ENCODE measurements at regions not wholly inside any gene's neighbourhood (a gene's known extent, or its start where the extent isn't known, plus 50 kb on each side); places are given as distances from the start of the nearest gene placed in this dataset.

- TF ChIP-seq FOXA1 (IDR thresholded peaks at IDR 0.05): no peak
- no peak for TF ChIP-seq FOXA2 (IDR thresholded peaks at IDR 0.05)
Observed at GRCh38 chr1:187411118-187411517, 582.4 kb downstream of the PLA2G4A start (continued).

GRCh38 chr1:187413405-187414169 is 584.8 kb downstream of the PLA2G4A start:
- H3K36me3 ChIP-seq (ENCODE audit: control insufficient read depth in 4 of 4, insufficient read depth in 3 of 4, low read depth in 1 of 4, low read length in 3 of 4): no peaks in the 10 kb centered on the region
- 69% methylated on average over 2 of the region's 2 CpGs for WGBS
- TF ChIP-seq FOXA2 (IDR thresholded peaks at IDR 0.05) (no peak), HNF4A (conservative IDR thresholded peaks at IDR 0.05) (no peak), CTCF (IDR thresholded peaks at IDR 0.05; ENCODE audit: low read depth, low read length, missing input control) (peak; percentile 16), HNF4G (IDR thresholded peaks at IDR 0.05) (no peak), RAD21 (IDR thresholded peaks at IDR 0.05) (peak; percentile 59 to 63), EGR1 (IDR thresholded peaks at IDR 0.05; ENCODE audit: low read depth in 2 of 2) (no peak), REST (IDR thresholded peaks at IDR 0.05) (no peak), GABPA (IDR thresholded peaks at IDR 0.05 in 1 of 2, conservative IDR thresholded peaks at IDR 0.05 in 1 of 2) (no peak), TAF1 (conservative IDR thresholded peaks at IDR 0.05) (no peak), ATF3 (IDR thresholded peaks at IDR 0.05) (no peak), SP1 (IDR thresholded peaks at IDR 0.05) (no peak), JUND (IDR thresholded peaks at IDR 0.05) (no peak), RXRA (IDR thresholded peaks at IDR 0.05) (no peak)
- H3K9ac ChIP-seq (ENCODE audit: low read depth in 1 of 2, low read length in 2 of 2): no peak overlapping the region
- no peaks in the 10 kb centered on the region for H3K9me3 ChIP-seq (ENCODE audit: control insufficient read depth in 4 of 4, low read length in 3 of 4)
- no peak for DNase-seq (ENCODE audit: low spot score)
- no peaks in the 10 kb centered on the region for H3K4me1 ChIP-seq (ENCODE audit: control insufficient read depth in 4 of 4, insufficient read depth in 4 of 4, low read length in 3 of 4)
- H3K27ac ChIP-seq (ENCODE audit: low read depth in 1 of 2, low read length in 2 of 2): no peak overlapping the region
- no peaks in the 10 kb centered on the region for H3K27me3 ChIP-seq (ENCODE audit: control insufficient read depth in 4 of 4, insufficient read depth in 4 of 4, low read length in 3 of 4)
- no peak overlapping the region for H3K4me3 ChIP-seq (ENCODE audit: low read depth in 1 of 3, low read length in 3 of 3)

GRCh38 chr1:187415065-187415464 is 586.3 kb downstream of the PLA2G4A start:
- no peak for DNase-seq (ENCODE audit: low spot score)
- H3K36me3 ChIP-seq (ENCODE audit: control insufficient read depth in 4 of 4, insufficient read depth in 3 of 4, low read depth in 1 of 4, low read length in 3 of 4): no peaks in the 10 kb centered on the region
- WGBS: 68% methylated on average over 3 of the region's 3 CpGs
- H3K9me3 ChIP-seq (ENCODE audit: control insufficient read depth in 4 of 4, low read length in 3 of 4): no peaks in the 10 kb centered on the region
- TF ChIP-seq RXRA (IDR thresholded peaks at IDR 0.05) (no peak), REST (IDR thresholded peaks at IDR 0.05) (no peak), ATF3 (IDR thresholded peaks at IDR 0.05) (no peak), HNF4G (IDR thresholded peaks at IDR 0.05) (no peak), RAD21 (IDR thresholded peaks at IDR 0.05) (no peak), JUND (IDR thresholded peaks at IDR 0.05) (no peak), MAX (IDR thresholded peaks at IDR 0.05) (no peak), TAF1 (conservative IDR thresholded peaks at IDR 0.05) (no peak), FOXA2 (IDR thresholded peaks at IDR 0.05) (no peak), HNF4A (conservative IDR thresholded peaks at IDR 0.05) (no peak), GABPA (IDR thresholded peaks at IDR 0.05 in 1 of 2, conservative IDR thresholded peaks at IDR 0.05 in 1 of 2) (no peak)
- no peaks in the 10 kb centered on the region for H3K4me1 ChIP-seq (ENCODE audit: control insufficient read depth in 4 of 4, insufficient read depth in 4 of 4, low read length in 3 of 4)
- no peak overlapping the region for H3K9ac ChIP-seq (ENCODE audit: low read depth in 1 of 2, low read length in 2 of 2)
- H3K27ac ChIP-seq (ENCODE audit: low read depth in 1 of 2, low read length in 2 of 2): no peak overlapping the region
- H3K4me3 ChIP-seq (ENCODE audit: low read depth in 1 of 3, low read length in 3 of 3): no peak overlapping the region
- no peaks in the 10 kb centered on the region for H3K27me3 ChIP-seq (ENCODE audit: control insufficient read depth in 4 of 4, insufficient read depth in 4 of 4, low read length in 3 of 4)

Measured in liver (tissue), 8 donors.